ENCODE measurements at regions not wholly inside any gene's neighbourhood (a gene's known extent, or its start where the extent isn't known, plus 50 kb on each side); places are given as distances from the start of the nearest gene placed in this dataset.

DNA sequence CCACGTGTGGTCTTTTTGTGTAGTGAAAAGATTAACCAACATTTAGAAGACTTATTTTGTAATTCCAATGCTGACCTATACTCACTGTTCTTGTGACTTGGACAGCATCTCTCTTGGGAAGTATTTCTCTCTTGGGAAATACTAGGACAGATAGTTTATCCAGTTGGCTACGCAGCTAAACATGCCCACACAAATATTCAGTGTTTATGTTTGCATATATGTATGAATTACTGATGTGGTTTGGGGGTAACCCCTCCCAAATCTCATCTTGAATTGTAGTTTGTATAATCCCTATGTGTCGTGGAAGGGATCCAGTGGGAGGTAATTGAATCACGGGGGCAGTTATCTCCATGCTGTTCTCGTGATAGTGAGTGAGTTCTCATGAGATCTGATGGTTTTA lies 2062.3 kb upstream of the CELF4 start:
- TF ChIP-seq, protein P1, sequence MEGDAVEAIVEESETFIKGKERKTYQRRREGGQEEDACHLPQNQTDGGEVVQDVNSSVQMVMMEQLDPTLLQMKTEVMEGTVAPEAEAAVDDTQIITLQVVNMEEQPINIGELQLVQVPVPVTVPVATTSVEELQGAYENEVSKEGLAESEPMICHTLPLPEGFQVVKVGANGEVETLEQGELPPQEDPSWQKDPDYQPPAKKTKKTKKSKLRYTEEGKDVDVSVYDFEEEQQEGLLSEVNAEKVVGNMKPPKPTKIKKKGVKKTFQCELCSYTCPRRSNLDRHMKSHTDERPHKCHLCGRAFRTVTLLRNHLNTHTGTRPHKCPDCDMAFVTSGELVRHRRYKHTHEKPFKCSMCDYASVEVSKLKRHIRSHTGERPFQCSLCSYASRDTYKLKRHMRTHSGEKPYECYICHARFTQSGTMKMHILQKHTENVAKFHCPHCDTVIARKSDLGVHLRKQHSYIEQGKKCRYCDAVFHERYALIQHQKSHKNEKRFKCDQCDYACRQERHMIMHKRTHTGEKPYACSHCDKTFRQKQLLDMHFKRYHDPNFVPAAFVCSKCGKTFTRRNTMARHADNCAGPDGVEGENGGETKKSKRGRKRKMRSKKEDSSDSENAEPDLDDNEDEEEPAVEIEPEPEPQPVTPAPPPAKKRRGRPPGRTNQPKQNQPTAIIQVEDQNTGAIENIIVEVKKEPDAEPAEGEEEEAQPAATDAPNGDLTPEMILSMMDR (conservative IDR thresholded peaks at IDR 0.05; ENCODE audit: low read depth, low read length): no peak
- TF ChIP-seq EZH2 (IDR thresholded peaks at IDR 0.05; ENCODE audit: low read length, unreplicated experiment): no peak
- no peak for TF ChIP-seq EZH2phosphoT487 (IDR thresholded peaks at IDR 0.05; ENCODE audit: borderline replicate concordance, low read length)
